ENCODE measurements at regions not wholly inside any gene's neighbourhood (a gene's known extent, or its start where the extent isn't known, plus 50 kb on each side); places are given as distances from the start of the nearest gene placed in this dataset.

GRCh38 chr22:48765595-48765994 lies 1062.1 kb downstream of the BRD1 start:
- TF ChIP-seq CTCF (IDR thresholded peaks at IDR 0.05; ENCODE audit: poor library complexity, severe bottlenecking): no peak
- no peaks in the 10 kb centered on the region for H3K36me3 ChIP-seq (ENCODE audit: low read depth)
- H3K4me1 ChIP-seq (ENCODE audit: insufficient read depth, poor library complexity, severe bottlenecking): no peaks in the 10 kb centered on the region
- ATAC-seq (ENCODE audit: low read depth) (no peak), DNase-seq (ENCODE audit: low spot score) (no peak)
- H3K9me3 ChIP-seq (ENCODE audit: severe bottlenecking): no peaks in the 10 kb centered on the region
- no peaks in the 10 kb centered on the region for H3K27me3 ChIP-seq (ENCODE audit: insufficient read depth, poor library complexity, severe bottlenecking)
- no peak overlapping the region for H3K27ac ChIP-seq (ENCODE audit: poor library complexity, severe bottlenecking)
- no peak overlapping the region for H3K4me3 ChIP-seq (ENCODE audit: severe bottlenecking)

- Histone ChIP-seq H3K4me1 (ENCODE audit: insufficient read depth, poor library complexity, severe bottlenecking) (no peaks in the 10 kb centered on the region), H3K9me3 (ENCODE audit: severe bottlenecking) (no peaks in the 10 kb centered on the region), H3K4me3 (ENCODE audit: severe bottlenecking) (no peak overlapping the region), H3K27me3 (ENCODE audit: insufficient read depth, poor library complexity, severe bottlenecking) (no peaks in the 10 kb centered on the region), H3K27ac (ENCODE audit: poor library complexity, severe bottlenecking) (no peak overlapping the region), H3K36me3 (ENCODE audit: low read depth) (no peaks in the 10 kb centered on the region)
- TF ChIP-seq CTCF (IDR thresholded peaks at IDR 0.05; ENCODE audit: poor library complexity, severe bottlenecking): no peak
- DNase-seq (ENCODE audit: low spot score): no peak
- no peak for ATAC-seq (ENCODE audit: low read depth)
These were observed 1066.1 kb downstream of the BRD1 start for GRCh38 chr22:48761546-48761945.

GRCh38 chr22:48760481-48761390 lies 1066.9 kb downstream of the BRD1 start:
- DNase-seq (ENCODE audit: low spot score) (no peak), ATAC-seq (ENCODE audit: low read depth) (no peak)
- Histone ChIP-seq H3K36me3 (ENCODE audit: low read depth) (no peaks in the 10 kb centered on the region), H3K27ac (ENCODE audit: poor library complexity, severe bottlenecking) (no peak overlapping the region), H3K4me1 (ENCODE audit: insufficient read depth, poor library complexity, severe bottlenecking) (no peaks in the 10 kb centered on the region), H3K27me3 (ENCODE audit: insufficient read depth, poor library complexity, severe bottlenecking) (no peaks in the 10 kb centered on the region), H3K9me3 (ENCODE audit: severe bottlenecking) (no peaks in the 10 kb centered on the region), H3K4me3 (ENCODE audit: severe bottlenecking) (no peak overlapping the region)
- no peak for TF ChIP-seq CTCF (IDR thresholded peaks at IDR 0.05; ENCODE audit: poor library complexity, severe bottlenecking)

- Histone ChIP-seq H3K27ac (ENCODE audit: poor library complexity, severe bottlenecking) (no peak overlapping the region), H3K4me1 (ENCODE audit: insufficient read depth, poor library complexity, severe bottlenecking) (no peaks in the 10 kb centered on the region), H3K4me3 (ENCODE audit: severe bottlenecking) (no peak overlapping the region), H3K27me3 (ENCODE audit: insufficient read depth, poor library complexity, severe bottlenecking) (no peaks in the 10 kb centered on the region), H3K36me3 (ENCODE audit: low read depth) (no peaks in the 10 kb centered on the region), H3K9me3 (ENCODE audit: severe bottlenecking) (no peaks in the 10 kb centered on the region)
- DNase-seq (ENCODE audit: low spot score): no peak
- ATAC-seq (ENCODE audit: low read depth): no peak
- TF ChIP-seq CTCF (IDR thresholded peaks at IDR 0.05; ENCODE audit: poor library complexity, severe bottlenecking): no peak
These were observed 1068.5 kb downstream of the BRD1 start for GRCh38 chr22:48758881-48759875.
